SK-N-SH (cell line): ENCODE measurements at regions not wholly inside any gene's neighbourhood (a gene's known extent, or its start where the extent isn't known, plus 50 kb on each side); places are given as distances from the start of the nearest gene placed in this dataset.

Source experiments
- CTCF ChIA-PET: fragments of 300-600, 350-600 bp; formaldehyde crosslinking; extraction: SDS; loops from one replicate; lab custom pipeline; 2021; lab: Yijun Ruan, JAX
- POLR2A ChIA-PET: fragments of 350-600 bp; sonication (Branson Sonifier 250); formaldehyde crosslinking; extraction: SDS; loops from one replicate; lab custom pipeline; 2020; ENCODE audit warnings: antibody characterized with exemption, inconsistent platforms; lab: Yijun Ruan, JAX
- DNase-seq: peaks from one replicate; pipeline ENCODE4 v3.0.0; 2012
- H2AFZ ChIP-seq: fragments of 200-600 bp; sonication (generic); 2 replicates; pipeline ENCODE4 v1.8.1; 2016; ENCODE audit warnings: antibody characterized with exemption, mild to moderate bottlenecking, low read depth
- H3F3A ChIP-seq: fragments of 200-600 bp; sonication (generic); replicated peaks from 2 replicates; pipeline ENCODE3; 2016; ENCODE audit warnings: antibody characterized with exemption, mild to moderate bottlenecking; ENCODE audit not compliant: insufficient read depth
- H3K27ac ChIP-seq, 2 experiments: fragments of 200-500 bp in 1 of 2; fragments of 200-600 bp in 1 of 2; sonication (Bioruptor generic) in 1 of 2; sonication (generic), shearing (Covaris generic) in 1 of 2; 2 replicates each; pipeline versions ENCODE4 v1.5.1 to v1.6.1; 2014 to 2016; ENCODE audit warnings: low read depth in 2 of 2, inconsistent platforms in 1 of 2, low read length in 1 of 2, mild to moderate bottlenecking in 1 of 2, mixed read lengths in 1 of 2
- H3K27me3 ChIP-seq: fragments of 200-600 bp; sonication (generic), shearing (Covaris generic); 2 replicates; pipeline ENCODE4 v1.6.1; 2016; ENCODE audit warnings: mixed run types; ENCODE audit not compliant: insufficient read depth
- H3K36me3 ChIP-seq, 2 experiments: fragments of 200-500 bp in 1 of 2; fragments of 200-600 bp in 1 of 2; sonication (Bioruptor generic) in 1 of 2; sonication (generic) in 1 of 2; replicated peaks in 1 of 2; 2 replicates each; pipeline versions ENCODE3 to v1.5.1; 2014 to 2016; ENCODE audit warnings: low read length in 1 of 2, mild to moderate bottlenecking in 1 of 2; ENCODE audit not compliant: insufficient read depth in 2 of 2, control insufficient read depth in 1 of 2
- H3K4me1 ChIP-seq, 2 experiments: fragments of 200-500 bp in 1 of 2; fragments of 200-600 bp in 1 of 2; sonication (Bioruptor generic) in 1 of 2; sonication (generic), shearing (Covaris generic) in 1 of 2; 2 replicates each; pipeline versions ENCODE4 v1.5.1 to v1.6.1; 2014 to 2016; ENCODE audit warnings: low read depth in 1 of 2, low read length in 1 of 2, mixed run types in 1 of 2; ENCODE audit not compliant: insufficient read depth in 2 of 2, control insufficient read depth in 1 of 2
- H3K4me2 ChIP-seq: fragments of 200-600 bp; sonication (generic), shearing (Covaris generic); 2 replicates; pipeline ENCODE4 v1.6.1; 2017; ENCODE audit warnings: mixed run types
- H3K4me3 ChIP-seq, 2 experiments: fragments of 200-500 bp in 1 of 2; fragments of 200-600 bp in 1 of 2; sonication (Bioruptor generic) in 1 of 2; sonication (generic), shearing (Covaris generic) in 1 of 2; 2 replicates each; pipeline versions ENCODE4 v1.5.1 to v1.8.1; 2014 to 2016; ENCODE audit warnings: low read depth in 2 of 2, inconsistent platforms in 1 of 2, low read length in 1 of 2, mild to moderate bottlenecking in 1 of 2, mixed read lengths in 1 of 2, moderate library complexity in 1 of 2
- H3K79me2 ChIP-seq: fragments of 200-600 bp; sonication (generic); 2 replicates; pipeline ENCODE4 v1.8.1; 2017; ENCODE audit warnings: mild to moderate bottlenecking; ENCODE audit not compliant: insufficient read depth
- H3K9ac ChIP-seq: fragments of 200-600 bp; sonication (generic); 2 replicates; pipeline ENCODE4 v1.6.1; 2017; ENCODE audit warnings: mixed run types
- H3K9me2 ChIP-seq: fragments of 200-600 bp; sonication (generic); 2 replicates; pipeline ENCODE4 v1.6.1; 2017; ENCODE audit warnings: mixed run types
- H3K9me3 ChIP-seq: fragments of 200-600 bp; sonication (generic); 2 replicates; pipeline ENCODE4 v1.6.1; 2017; ENCODE audit warnings: mixed run types, mild to moderate bottlenecking, moderate library complexity
- H4K20me1 ChIP-seq: fragments of 200-600 bp; sonication (generic); 2 replicates; pipeline ENCODE4 v1.6.1; 2017; ENCODE audit warnings: mild to moderate bottlenecking, mixed run types; ENCODE audit not compliant: insufficient read depth
- EZH2phosphoT487 ChIP-seq: fragments of 200-600 bp; sonication (generic); IDR thresholded peaks from 2 replicates; pipeline ENCODE4 v1.6.1; 2017; ENCODE audit warnings: low read depth, mixed run types, mild to moderate bottlenecking, antibody characterized with exemption, moderate library complexity, borderline replicate concordance
- FOSL2 ChIP-seq: IDR thresholded peaks from 2 replicates; pipeline ENCODE4 v1.4.0; 2012; ENCODE audit warnings: low read depth, mild to moderate bottlenecking, moderate library complexity, borderline replicate concordance
- GABPA ChIP-seq: IDR thresholded peaks from 2 replicates; pipeline ENCODE4 v1.4.0; 2012; ENCODE audit warnings: low read depth, mild to moderate bottlenecking
- JUND ChIP-seq: IDR thresholded peaks from 2 replicates; pipeline ENCODE4 v1.4.0; 2012
- NFIC ChIP-seq: IDR thresholded peaks from 2 replicates; pipeline ENCODE4 v1.4.0; 2012; ENCODE audit warnings: borderline replicate concordance
- NRF1 ChIP-seq: IDR thresholded peaks from 2 replicates; pipeline ENCODE4 v1.6.1; 2012; ENCODE audit warnings: low read depth, mild to moderate bottlenecking, low read length
- POLR2AphosphoS5 ChIP-seq: IDR thresholded peaks from 2 replicates; pipeline ENCODE4 v1.6.1; 2012; ENCODE audit warnings: low read depth, low read length
- RAD21 ChIP-seq: IDR thresholded peaks from 2 replicates; pipeline ENCODE4 v1.6.1; 2012; ENCODE audit warnings: mild to moderate bottlenecking, low read length
- RCOR1 ChIP-seq: fragments of 150-350 bp; IDR thresholded peaks from 2 replicates; pipeline ENCODE4 v1.6.1; 2017; ENCODE audit warnings: antibody characterized with exemption, low read length
- RXRA ChIP-seq: IDR thresholded peaks from 2 replicates; pipeline ENCODE4 v1.4.0; 2012; ENCODE audit warnings: low read depth, mild to moderate bottlenecking, borderline replicate concordance
- SIN3A ChIP-seq: IDR thresholded peaks from 2 replicates; pipeline ENCODE4 v1.6.1; 2012; ENCODE audit warnings: low read depth, mild to moderate bottlenecking, low read length, moderate library complexity, borderline replicate concordance
- TAF1 ChIP-seq: IDR thresholded peaks from 2 replicates; pipeline ENCODE4 v1.6.1; 2012; ENCODE audit warnings: low read depth, mild to moderate bottlenecking, low read length, moderate library complexity, borderline replicate concordance
- TCF12 ChIP-seq: IDR thresholded peaks from 2 replicates; pipeline ENCODE4 v1.4.0; 2012
- TEAD4 ChIP-seq: IDR thresholded peaks from 2 replicates; pipeline ENCODE4 v1.4.0; 2012; ENCODE audit warnings: mild to moderate bottlenecking, borderline replicate concordance; ENCODE audit not compliant: insufficient read depth
- WGBS: methylation state at CpG from one replicate; pipeline ENCODE4 v1.1.6; 2017; ENCODE audit warnings: low lambda C conversion rate; 5-methylcytosine and 5-hydroxymethylcytosine counted together
- TF ChIP-seq, protein P1 (sequence below): fragments of 200-600 bp; sonication (generic); IDR thresholded peaks from 2 replicates; pipeline ENCODE4 v1.6.1; 2017; ENCODE audit warnings: antibody characterized with exemption, mild to moderate bottlenecking, moderate library complexity
- TF ChIP-seq, protein P2 (sequence below): fragments of 150-350 bp; IDR thresholded peaks from 2 replicates; pipeline ENCODE4 v1.6.1; 2017; ENCODE audit warnings: antibody characterized with exemption, low read length, low read depth, borderline replicate concordance
- TF ChIP-seq, protein P3 (sequence below): IDR thresholded peaks from 2 replicates; pipeline ENCODE4; 2012

DNA sequence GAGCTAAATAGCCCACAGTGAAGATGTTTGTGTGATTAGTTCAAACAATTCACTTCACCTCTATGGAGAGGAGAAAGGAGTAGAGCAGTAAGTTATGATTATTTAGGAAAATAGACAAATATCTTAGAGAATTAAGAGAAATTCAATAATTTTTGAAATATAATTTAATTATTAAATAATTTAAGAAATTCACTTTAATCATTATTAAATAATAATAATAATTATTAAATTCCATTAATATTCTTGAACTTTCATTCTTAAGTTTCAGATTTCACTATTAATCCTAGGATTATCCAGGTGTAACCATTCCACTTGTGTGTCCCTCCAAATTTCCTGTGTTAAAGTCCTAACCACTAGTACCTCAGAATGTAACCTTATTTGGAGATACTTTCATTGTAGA, 58.9 kb upstream of the RGS18 start:
- Histone ChIP-seq H3K4me3 (no peak overlapping the region), H3K27me3 (no peaks in the 10 kb centered on the region), H3K4me1 (peaks cover 0 to 6% of the 10 kb centered on the region in 2 experiments; a peak in 1 of 4 replicates), H3K27ac (no peak overlapping the region), H3K9me2 (no peaks in the 10 kb centered on the region), H3K79me2 (no peaks in the 10 kb centered on the region), H3F3A (no peaks in the 10 kb centered on the region), H3K4me2 (no peak overlapping the region), H4K20me1 (no peaks in the 10 kb centered on the region), H3K9me3 (no peaks in the 10 kb centered on the region), H3K36me3 (no peaks in the 10 kb centered on the region), H2AFZ (no peak overlapping the region), H3K9ac (no peak overlapping the region)
- no peak for TF ChIP-seq RAD21
- ChIA-PET CTCF (no interaction called here), POLR2A (no interaction called here)
- DNase-seq: no peak

DNA sequence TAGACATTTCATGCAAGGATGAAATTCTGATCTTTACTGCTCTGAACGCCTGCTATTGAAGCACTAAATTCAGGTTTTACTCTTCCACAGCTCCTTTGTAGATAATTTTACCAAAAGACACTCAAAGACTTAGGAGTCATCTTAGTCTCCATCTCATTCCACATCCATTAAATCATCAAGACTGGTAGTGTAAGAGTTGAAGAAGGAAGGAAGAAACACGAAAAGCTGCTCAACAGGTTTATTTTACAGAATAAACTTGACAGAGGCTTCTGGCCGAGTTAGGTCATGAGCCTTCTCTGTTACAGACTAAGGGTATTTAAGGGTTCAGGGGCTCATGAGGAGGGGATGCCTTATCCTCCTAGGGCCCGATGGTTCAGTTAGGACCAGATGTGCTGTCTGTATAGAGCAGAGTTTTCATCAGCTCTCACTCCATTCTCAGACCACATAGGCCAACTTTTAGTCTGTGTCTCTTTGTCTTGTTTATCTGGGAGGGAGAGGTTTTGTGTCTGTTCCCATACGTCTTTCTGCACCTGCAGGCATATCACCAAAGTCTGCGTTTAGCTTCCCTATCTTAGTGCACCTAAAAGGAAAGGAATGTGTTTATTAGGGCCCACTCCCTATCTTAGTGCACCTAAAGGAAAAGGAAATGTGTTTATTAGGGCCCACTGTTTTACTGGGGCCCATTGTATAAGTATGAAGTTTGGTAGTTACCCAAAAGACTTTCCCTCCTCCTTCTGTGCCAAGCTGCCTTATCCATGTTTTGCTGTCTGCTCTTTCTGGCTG, 57.4 kb upstream of the RGS18 start:
- TF ChIP-seq POLR2AphosphoS5: no peak
- no peak for TF ChIP-seq RAD21
- TF ChIP-seq, protein P1, sequence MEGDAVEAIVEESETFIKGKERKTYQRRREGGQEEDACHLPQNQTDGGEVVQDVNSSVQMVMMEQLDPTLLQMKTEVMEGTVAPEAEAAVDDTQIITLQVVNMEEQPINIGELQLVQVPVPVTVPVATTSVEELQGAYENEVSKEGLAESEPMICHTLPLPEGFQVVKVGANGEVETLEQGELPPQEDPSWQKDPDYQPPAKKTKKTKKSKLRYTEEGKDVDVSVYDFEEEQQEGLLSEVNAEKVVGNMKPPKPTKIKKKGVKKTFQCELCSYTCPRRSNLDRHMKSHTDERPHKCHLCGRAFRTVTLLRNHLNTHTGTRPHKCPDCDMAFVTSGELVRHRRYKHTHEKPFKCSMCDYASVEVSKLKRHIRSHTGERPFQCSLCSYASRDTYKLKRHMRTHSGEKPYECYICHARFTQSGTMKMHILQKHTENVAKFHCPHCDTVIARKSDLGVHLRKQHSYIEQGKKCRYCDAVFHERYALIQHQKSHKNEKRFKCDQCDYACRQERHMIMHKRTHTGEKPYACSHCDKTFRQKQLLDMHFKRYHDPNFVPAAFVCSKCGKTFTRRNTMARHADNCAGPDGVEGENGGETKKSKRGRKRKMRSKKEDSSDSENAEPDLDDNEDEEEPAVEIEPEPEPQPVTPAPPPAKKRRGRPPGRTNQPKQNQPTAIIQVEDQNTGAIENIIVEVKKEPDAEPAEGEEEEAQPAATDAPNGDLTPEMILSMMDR: no peak
- no peak for TF ChIP-seq FOSL2
- no peak for TF ChIP-seq NRF1
- TF ChIP-seq TCF12: no peak
- TF ChIP-seq, protein P2, sequence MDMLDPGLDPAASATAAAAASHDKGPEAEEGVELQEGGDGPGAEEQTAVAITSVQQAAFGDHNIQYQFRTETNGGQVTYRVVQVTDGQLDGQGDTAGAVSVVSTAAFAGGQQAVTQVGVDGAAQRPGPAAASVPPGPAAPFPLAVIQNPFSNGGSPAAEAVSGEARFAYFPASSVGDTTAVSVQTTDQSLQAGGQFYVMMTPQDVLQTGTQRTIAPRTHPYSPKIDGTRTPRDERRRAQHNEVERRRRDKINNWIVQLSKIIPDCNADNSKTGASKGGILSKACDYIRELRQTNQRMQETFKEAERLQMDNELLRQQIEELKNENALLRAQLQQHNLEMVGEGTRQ: no peak
- TF ChIP-seq NFIC: no peak
- no peak for TF ChIP-seq TAF1
- no peak for TF ChIP-seq JUND
- TF ChIP-seq RXRA: no peak
- TF ChIP-seq, protein P3, sequence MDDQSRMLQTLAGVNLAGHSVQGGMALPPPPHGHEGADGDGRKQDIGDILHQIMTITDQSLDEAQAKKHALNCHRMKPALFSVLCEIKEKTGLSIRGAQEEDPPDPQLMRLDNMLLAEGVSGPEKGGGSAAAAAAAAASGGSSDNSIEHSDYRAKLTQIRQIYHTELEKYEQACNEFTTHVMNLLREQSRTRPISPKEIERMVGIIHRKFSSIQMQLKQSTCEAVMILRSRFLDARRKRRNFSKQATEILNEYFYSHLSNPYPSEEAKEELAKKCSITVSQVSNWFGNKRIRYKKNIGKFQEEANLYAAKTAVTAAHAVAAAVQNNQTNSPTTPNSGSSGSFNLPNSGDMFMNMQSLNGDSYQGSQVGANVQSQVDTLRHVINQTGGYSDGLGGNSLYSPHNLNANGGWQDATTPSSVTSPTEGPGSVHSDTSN: no peak
- no peak for TF ChIP-seq SIN3A
- TF ChIP-seq TEAD4: no peak
- TF ChIP-seq EZH2phosphoT487: no peak
- no peak for TF ChIP-seq RCOR1
- TF ChIP-seq GABPA: no peak
- TF ChIP-seq, all 33 proteins: peak for 0
- Histone ChIP-seq H3K4me3 (no peak overlapping the region), H3K36me3 (no peaks in the 10 kb centered on the region), H4K20me1 (no peaks in the 10 kb centered on the region), H3K27ac (no peak overlapping the region), H2AFZ (no peak overlapping the region), H3K9me2 (no peaks in the 10 kb centered on the region), H3K4me1 (peaks cover 0 to 17% of the 10 kb centered on the region in 2 experiments; a peak in 1 of 4 replicates), H3K9ac (no peak overlapping the region), H3K27me3 (no peaks in the 10 kb centered on the region), H3K9me3 (no peaks in the 10 kb centered on the region), H3F3A (no peaks in the 10 kb centered on the region), H3K4me2 (no peak overlapping the region), H3K79me2 (no peaks in the 10 kb centered on the region)
- 11% methylated on average over 5 of the region's 6 CpGs for WGBS
- DNase-seq: no peak
- ChIA-PET CTCF (interaction anchor here (1.3 kb wide), 1 partner anchor 9 kb away, joined by 3 read pairs; no protein-coding TSS in a partner anchor), POLR2A (no interaction called here)
